Medulla oblongata (tissue), 1 donor: ENCODE measurements at regions not wholly inside any gene's neighbourhood (a gene's known extent, or its start where the extent isn't known, plus 50 kb on each side); places are given as distances from the start of the nearest gene placed in this dataset.
"Not testable (repeated sequence)": the region's sequence is repeated elsewhere in the genome, so short reads cannot be mapped to it uniquely, and the experiment has no call there.

Experiments
- DNase-seq: peaks from one replicate; pipeline ENCODE4 v3.0.0-alpha.2; 2015; ENCODE audit errors: extremely low spot score

DNA sequence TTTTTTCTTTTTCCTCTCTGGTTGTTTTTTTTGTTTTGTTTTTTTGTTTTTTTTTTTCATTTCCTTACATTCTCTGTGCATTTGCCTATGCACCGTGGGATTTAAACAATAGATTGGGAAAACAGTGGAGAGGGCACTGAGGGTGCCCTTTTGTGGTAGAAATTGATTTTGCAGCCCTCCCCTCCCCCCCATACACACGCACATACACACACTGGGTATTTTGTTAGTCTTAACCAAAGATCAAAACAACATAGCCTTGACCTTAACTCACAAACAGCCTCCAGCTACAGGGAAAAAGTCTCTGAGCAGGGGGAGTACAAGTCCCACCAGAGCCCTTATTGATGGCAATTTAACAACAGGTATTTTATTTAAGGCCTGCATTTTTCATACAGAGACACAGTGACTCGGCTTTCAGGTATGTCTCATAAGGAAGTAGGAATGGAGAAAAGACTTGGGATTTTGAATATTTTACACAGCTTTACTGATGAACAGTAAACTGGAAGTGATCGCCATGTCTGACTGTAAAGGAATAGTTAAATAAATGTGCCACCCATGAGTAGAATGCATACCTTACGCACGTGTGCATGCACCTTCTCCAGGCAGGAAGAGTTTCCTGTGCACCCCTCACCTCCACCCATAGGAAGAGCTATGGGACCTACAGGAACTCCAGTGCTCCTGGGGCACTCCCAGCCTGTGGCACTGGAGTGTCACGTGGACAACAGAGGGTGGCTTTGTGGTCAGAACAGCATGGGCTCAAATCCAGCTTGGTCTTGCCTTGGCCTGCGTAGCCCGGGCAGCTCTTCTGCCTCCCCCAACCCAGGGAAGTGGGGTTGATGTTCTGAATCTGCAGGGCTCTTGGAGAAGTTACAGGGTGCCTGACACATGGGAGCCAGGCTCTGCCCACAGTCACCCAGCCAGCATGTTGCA lies 266.4 kb downstream of the ANAPC1 start:
- peak; percentile 32 for DNase-seq

DNA sequence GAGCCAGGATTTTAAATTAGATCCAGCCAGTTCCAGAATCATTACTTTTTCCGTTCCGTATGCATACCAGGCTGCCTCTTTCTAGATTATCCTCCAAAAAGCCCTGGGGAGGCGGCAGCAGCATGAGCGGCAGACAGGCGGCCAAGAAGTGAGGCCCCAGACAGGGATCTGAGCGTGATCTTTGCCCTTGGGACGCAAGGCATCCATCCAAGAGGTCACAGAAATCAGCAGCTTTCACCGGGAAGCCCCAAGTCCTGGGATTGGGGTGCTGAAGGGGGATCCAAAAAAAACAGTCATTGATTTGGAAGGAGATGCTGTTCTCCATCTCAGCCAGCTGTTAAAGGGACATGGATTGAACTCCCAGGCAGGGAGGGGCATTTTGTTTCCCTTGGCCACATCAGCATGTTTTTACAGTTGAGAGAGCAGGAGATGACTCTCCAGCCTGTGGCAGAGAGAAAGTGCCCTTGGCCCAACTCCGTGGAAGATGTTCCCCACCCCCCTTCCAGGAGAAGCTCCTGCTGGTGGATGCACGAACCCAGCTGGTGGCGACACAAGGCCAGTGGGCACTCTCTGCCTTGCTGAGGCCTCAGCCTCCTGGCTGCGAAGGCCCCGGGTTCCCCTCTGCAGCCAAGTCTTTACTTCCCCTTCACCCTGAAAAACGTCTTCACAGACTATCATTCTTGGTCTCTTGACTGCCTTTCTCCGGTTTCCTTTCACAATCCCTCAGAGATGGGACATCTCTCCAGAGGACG lies 265.6 kb downstream of the ANAPC1 start:
- peak; percentile 4 for DNase-seq

DNA sequence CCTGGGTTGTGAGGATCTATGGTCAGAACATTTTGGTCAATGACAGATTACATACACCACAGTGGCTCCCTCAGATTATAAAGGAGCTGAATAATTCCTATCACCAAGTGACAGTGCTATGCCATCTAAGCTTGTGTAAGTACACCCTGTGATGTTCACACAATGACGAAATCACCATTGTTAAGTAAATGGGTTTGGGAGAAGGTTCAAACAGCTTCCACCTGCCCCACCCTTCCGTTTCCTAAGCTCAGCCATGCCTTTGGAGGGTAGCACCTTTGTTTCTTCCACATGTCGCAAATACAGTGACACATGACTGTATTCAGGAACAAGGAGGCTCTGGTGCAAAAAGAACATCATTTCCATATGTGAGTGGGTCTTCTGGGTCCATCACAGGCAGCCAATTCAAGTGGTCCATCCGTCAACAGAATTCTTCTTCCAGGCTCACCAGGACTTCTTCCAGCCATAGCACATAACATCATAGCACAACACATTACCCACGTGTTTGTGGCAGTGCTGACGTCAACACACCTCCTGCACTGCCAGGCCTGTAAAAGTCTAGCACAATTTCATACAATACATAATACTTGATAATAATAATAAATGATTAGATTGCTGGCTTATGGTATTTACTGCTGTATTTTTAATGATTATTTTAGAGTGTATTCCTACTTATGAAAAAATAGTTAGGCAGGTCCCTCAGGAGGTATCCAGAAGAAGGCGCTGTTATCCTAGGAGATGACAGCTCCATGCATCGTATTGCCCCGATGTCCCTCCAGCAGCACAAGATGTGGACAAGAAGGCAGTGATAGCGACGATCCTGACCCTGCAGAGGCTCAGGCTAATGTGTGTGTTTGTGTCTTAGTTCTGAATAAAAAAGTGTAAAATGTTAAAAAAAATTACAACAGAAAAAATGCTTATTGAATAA lies 264.8 kb downstream of the ANAPC1 start:
- no peak for DNase-seq

DNA sequence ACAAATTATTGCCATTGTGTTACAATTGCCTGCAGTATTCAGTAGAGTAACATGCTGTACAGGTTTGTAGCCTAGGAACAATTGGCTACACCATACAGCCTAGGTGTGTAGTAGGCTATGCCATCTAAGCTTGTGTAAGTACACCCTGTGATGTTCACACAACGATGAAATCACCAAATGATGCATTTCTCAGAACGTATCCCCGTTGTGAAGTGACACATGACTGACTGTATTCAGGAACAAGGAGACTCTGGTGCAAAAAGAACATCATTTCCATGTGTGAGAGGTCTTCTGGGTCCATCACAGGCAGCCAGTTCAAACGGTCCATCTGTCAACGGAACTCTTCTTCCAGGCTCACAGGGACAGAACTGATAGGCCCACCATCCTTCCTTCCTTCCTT lies 263.7 kb downstream of the ANAPC1 start:
- no peak for DNase-seq

DNA sequence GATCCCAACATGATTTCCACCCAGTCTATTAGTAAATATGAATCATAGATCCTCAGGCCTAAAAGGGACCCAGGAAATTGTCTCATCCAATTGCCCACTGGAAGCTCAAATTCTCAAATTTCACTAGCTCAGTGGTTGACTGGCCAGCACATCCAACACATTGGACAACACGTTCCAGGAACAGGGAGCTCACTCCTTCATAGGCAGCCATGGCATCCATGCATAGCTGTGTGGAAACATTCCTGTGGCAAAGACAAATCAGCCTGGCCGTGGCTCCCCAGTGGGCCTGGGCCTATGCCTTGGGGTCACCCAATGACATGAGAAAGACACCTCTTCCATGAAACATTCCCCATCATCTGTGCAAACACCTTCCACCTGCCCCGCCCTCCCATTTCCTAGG lies 261.1 kb downstream of the ANAPC1 start:
- no peak for DNase-seq

DNA sequence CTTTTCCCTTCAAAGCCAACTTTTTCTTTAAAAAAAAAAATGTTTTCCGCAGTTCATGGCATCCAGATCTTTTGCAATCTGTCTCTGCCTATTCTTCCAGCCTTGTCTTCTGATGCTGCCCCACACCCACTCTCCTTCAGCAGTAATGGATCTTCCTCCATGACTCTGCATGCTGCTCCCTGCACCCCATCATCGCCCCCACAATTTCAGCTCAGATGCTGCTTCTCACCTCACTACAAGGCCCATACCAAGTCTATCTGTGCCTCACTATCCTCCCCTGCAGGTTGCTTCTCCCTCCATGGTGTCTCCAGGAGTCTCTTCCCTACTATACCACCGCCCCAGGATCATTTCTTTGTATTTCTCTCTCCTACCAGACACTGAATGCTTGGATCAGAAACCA lies 260.6 kb downstream of the ANAPC1 start:
- DNase-seq, result no peak

DNA sequence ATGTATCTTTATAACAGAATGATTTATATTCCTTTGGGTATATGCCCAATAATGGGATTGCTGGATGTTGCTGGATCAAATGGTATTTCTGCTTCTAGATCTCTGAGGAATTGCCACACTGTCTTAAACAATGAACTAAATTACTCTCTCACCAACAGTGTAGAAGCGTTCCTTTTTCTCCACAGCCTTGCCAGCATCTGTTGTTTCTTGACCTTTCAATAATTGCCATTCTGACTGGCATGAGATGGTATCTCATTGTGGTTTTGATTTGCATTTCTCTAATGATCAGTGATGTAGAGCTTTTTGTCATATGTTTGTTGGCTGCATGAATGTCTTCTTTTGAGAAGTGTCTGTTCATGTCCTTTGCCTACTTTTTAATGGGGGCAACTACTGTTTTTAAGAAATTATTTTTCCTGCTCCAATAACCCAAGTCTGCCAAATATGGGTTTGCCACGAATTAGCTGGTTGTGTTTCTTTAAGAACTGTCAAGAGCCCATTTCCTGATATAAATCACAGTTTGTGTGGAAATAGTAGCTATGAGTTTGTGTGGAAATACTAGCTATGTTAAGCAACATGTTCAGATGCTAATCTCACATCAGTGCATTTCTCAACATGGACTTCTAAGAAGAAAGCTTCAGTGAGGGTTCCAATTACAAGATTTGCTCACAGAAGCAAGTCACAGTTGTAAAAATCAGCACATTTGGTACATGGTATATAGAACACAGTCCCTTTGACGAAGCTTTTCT lies 259.4 kb downstream of the ANAPC1 start:
- DNase-seq, result no peak

DNA sequence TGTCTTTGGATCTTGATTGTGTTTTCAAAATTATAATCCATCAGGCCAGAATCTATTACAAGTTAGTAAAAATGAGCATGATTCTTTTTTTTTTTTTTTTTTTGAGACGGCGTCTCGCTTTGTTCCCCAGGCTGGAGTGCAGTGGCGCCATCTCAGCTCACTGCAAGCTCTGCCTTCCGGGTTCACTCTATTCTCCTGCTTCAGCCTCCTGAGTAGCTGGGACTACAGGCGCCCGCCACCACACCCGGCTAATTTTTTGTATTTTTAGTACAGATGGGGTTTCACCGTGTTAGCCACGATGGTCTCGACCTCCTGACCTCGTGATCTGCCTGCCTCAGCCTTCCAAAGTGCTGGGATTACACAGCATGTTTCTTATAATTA lies 258.8 kb downstream of the ANAPC1 start:
- not testable (repeated sequence) for DNase-seq

DNA sequence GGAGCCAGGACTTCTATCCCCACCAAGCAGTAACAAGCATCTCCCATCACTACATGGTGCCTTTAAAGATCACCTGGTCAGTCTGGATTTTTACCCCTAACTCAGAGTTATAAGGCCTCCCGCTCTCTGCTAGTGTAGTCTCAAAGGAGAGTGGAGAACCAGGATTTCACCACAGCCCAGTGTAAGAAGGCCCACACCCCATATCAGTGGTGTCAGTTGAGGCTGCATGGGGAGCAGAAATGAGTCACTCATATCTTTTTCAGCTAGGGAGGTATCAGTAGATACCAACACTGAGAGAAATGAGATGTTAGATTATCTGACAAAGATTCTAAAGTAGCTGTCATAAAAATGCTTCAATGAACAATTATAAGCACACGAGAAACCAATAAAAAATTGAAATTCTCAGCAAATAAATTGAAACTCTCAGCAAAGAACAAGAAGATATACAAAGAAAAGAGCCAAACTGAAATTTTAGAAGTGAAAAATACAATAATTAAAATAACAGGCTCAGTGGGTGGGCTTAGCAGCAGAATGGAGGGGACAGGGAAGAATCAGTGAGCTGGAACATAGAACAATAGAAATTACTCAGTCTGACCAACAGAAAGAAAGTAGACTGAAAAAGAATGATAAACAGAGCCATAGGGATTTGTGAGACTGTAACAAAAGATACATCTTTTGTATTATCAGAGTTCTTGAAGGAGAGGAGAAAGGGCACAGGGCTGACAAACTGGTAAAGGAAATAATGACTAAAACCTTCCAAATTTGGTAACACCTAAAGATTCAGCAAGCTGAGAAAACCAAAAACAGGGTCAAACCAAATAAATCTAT lies 257.7 kb downstream of the ANAPC1 start:
- no peak for DNase-seq

DNA sequence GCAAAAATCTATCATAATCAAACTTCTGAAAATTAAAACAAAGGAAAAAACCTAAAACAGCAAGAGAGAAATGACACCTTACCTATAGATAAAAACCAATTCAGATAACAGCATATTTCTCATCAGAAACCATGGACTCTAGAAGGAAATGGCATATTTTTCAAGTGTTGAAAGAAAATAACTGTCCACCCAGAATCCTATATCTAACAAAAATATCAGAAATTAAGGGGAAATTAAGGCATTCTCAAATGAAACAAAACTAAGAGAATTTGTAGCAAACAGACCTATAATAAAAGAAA lies 257.2 kb downstream of the ANAPC1 start:
- no peak for DNase-seq

DNA sequence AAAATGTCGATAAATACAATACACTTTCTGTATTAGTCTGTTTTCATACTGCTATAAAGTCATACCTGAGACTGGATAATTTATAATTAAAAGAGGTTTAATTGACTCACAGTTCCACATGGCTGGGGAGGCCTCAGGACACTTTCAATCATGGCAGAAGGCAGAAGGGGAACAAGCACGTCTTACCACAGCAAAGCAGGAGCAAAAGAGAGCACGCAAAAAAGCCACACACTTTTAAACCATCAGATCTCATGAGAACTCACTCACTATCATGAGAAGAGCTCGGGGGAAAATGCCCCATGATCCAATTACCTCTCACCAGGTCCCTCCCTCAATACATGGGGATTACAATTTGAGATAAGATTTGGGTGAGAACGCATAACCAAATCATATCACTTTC lies 256.7 kb downstream of the ANAPC1 start:
- no peak for DNase-seq

DNA sequence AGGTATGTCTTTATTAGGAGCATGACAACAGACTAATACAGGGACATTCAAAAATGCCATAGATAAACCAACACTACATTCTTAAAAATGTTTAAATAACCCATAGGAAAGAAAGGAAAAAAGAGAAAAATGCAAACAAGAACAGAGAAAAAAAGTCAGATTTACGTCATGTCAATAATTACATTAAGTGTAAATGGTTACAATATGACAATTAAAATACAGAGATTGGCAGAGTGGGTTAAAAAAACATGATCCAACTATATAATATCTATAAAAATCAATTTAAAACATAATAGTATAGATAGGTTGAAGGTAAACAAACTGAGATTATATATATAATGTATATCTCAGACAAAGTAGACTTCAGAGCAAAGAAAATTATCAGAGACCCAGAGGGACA lies 255.8 kb downstream of the ANAPC1 start:
- no peak for DNase-seq

DNA sequence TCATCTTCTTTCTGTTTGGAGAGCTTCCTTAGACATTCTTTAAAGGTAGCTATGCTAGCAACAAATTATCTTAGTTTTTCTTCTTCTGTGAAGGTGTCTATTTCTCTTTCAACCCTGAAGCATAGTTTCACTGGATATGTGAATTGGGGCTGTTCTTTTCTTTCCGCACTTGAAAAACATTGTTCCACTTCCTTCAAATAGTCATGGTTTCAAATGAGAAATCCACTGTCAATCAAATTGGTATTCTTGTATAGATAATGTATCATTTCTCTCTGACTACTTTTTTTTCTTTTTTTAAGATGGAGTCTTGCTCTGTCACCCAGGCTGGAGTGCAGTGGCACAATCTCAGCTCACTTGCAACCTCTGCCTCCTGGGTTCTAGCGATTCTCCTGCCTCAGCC lies 254.0 kb downstream of the ANAPC1 start:
- DNase-seq, result no peak

DNA sequence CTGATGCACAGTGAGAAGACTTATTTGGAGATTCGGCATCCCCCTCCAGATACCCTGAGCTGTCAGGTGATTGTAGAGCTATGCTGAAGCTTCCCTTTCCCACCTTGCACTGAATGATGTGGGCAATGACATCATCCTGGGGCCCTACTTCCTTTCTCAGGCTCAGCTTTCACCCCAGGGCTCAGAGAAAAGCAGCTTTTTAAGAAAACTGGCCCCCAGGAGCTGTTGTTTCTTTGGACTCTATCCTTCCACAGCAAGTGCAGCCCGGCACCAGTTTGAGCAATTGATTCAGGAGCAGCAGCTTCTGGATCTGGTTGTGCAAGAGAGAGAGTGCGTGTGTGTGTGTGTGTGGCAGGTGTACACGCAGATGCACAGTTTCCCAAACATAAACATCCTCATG lies 251.3 kb downstream of the ANAPC1 start:
- DNase-seq, result no peak

DNA sequence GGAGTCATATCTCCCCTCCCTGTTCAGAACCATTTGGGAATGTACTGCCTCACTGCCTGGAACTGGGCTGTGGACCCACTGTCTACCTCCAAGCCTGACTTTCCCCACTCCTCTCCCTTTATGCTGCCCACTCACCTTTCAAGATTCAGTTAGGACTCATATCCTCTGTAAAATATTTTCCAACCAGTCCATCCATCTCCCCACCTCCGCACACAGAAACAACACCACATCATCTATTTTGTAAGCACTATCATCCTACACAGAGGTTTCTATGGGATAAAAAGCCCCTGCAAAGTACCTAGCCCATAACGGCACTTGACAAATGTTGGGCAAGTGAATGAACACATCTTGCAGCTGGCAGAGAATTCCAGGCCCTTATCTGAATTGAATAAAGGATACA lies 250.8 kb downstream of the ANAPC1 start:
- no peak for DNase-seq

DNA sequence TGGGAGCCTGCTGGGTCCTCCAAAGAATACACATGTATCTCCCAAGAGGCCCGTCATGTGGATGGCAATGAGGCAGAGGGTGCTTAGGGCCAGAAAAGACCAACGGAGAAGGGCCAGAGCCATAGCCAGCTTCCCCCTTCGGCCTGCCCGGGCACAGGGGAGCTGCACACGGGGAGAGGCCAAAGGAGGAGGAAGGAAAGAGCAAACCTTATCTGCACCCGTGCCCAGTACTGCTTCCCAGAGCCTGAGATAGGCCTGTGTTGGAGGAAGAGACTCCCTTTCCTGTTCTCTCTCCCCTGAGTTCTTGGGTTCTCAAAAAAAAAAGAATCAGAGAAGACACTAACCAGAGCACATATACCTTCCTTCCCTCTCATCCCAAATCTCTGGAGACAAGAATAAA lies 250.3 kb downstream of the ANAPC1 start:
- no peak for DNase-seq

DNA sequence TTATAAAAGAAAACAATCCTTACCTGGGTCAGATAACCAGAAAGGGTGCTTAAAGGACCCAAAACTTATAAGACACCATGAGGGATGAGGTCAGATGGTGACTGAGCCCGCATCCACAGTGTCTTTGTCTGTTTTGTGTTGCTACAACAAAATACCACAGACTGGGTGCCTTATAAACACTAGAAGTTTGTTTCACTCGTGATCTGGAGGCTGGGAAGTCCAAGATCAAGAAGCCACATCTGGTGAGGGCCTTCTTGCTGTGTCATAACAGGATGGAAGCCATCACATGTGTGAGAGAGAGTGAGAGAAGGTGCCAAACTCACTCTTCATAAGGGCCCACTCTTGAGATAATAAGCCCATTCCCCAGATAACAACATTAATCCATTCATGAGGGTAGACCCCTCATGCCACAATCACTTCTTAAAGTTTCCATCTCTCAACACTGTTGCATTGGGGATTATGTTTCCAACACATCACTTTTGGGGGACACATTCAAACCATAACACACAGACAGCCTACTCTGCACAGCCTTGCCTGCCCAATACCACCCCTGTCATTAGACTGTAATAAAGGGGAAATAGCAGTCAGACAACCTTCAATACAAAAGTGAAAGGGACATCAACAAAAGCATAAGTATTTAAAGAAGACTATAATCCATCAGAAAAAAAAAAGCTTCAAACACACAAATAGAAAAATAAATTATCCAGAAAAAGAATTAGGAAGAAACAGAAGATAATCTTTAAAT lies 249.8 kb downstream of the ANAPC1 start:
- no peak for DNase-seq

DNA sequence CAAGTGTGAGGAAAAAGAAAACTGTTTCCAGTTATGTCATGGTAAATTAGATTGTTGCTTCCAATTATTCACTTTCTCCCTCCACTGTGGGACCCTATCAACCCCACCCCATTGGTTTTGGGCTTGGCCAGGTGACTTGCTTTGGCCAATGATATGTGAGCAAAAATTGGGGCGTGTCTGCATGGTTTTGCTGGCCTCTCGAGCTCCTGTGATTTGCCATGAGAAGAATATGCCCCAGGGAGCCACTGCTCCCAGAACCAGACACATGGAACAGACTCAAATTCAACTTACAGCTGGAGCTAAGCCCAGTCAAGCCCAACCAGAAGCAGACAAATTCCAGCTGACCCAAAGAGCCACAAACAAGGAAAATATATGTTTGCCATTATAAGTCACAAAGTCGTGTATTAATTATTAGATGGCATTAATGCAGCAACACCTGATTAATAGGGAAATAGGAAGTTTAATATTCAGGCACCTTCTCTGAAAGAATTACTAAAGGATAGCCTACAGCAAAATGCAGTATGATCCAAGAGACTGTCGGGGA lies 248.9 kb downstream of the ANAPC1 start:
- DNase-seq, result no peak

DNA sequence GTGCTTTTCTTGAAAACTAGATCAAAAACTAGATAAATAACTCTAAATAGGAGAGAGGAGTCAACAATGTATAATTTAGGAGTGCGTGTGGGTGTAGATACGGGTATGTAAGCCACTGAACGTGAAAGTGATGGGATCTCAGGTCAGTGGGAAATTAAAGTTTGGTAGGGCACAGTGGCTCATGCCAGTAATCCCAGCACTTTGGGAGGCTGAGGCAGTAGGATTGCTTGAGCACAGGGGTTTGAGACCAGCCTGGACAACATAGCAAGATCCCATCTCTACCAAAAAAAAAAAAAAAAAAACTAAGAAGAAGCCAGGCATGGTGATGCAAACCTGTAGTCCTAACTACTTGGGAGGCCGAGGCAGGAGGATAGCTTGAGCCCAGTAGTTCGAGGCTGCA lies 247.1 kb downstream of the ANAPC1 start:
- no peak for DNase-seq
